OCI-LY1 (cell line): ENCODE measurements at regions not wholly inside any gene's neighbourhood (a gene's known extent, or its start where the extent isn't known, plus 50 kb on each side); places are given as distances from the start of the nearest gene placed in this dataset.

Experiments
- H2AFZ ChIP-seq: fragments of 200-600 bp; sonication (generic), shearing (Covaris generic); 2 replicates; pipeline ENCODE4 v1.6.0; 2014; ENCODE audit warnings: antibody characterized with exemption, mild to moderate bottlenecking, low read length
- H3F3A ChIP-seq: fragments of 200-600 bp; sonication (generic), shearing (Covaris generic); 2 replicates; pipeline ENCODE4 v1.6.0; 2014; ENCODE audit warnings: mild to moderate bottlenecking, antibody characterized with exemption, low read length, moderate library complexity; ENCODE audit not compliant: insufficient read depth
- H3K27ac ChIP-seq: fragments of 200-600 bp; sonication (generic); 2 replicates; pipeline ENCODE4 v1.5.1; 2014; ENCODE audit warnings: low read length, mixed run types, mild to moderate bottlenecking, low read depth; ENCODE audit not compliant: poor library complexity, severe bottlenecking
- H3K27me3 ChIP-seq: fragments of 200-600 bp; sonication (generic); 2 replicates; pipeline ENCODE4 v1.6.0; 2014; ENCODE audit warnings: antibody characterized with exemption, mild to moderate bottlenecking, low read length, moderate library complexity; ENCODE audit not compliant: insufficient read depth
- H3K36me3 ChIP-seq: fragments of 200-600 bp; sonication (generic); 2 replicates; pipeline ENCODE4 v1.6.1; 2014; ENCODE audit warnings: mild to moderate bottlenecking, antibody characterized with exemption, low read length, moderate library complexity, mixed read lengths; ENCODE audit not compliant: insufficient read depth
- H3K4me1 ChIP-seq: fragments of 200-600 bp; sonication (generic); 2 replicates; pipeline ENCODE4 v1.5.1; 2014; ENCODE audit warnings: mild to moderate bottlenecking, low read length, moderate library complexity; ENCODE audit not compliant: insufficient read depth, severe bottlenecking
- H3K4me2 ChIP-seq: fragments of 200-600 bp; sonication (generic), shearing (Covaris generic); 2 replicates; pipeline ENCODE4 v1.6.1; 2014; ENCODE audit warnings: low read length
- H3K4me3 ChIP-seq: fragments of 200-600 bp; sonication (generic); 2 replicates; pipeline ENCODE4 v1.5.1; 2014; ENCODE audit warnings: low read length, low read depth, mild to moderate bottlenecking, mixed read lengths; ENCODE audit not compliant: poor library complexity, severe bottlenecking
- H3K79me2 ChIP-seq: fragments of 200-600 bp; shearing (Covaris generic); 2 replicates; pipeline ENCODE4 v1.6.1; 2016; ENCODE audit warnings: mixed run types, low read length, mixed read lengths; ENCODE audit not compliant: insufficient read depth
- H3K9ac ChIP-seq: fragments of 200-600 bp; sonication (generic), shearing (Covaris generic); 2 replicates; pipeline ENCODE4 v1.6.1; 2014; ENCODE audit warnings: mild to moderate bottlenecking, low read length, mixed read lengths
- H3K9me2 ChIP-seq: fragments of 200-600 bp; sonication (generic), shearing (Covaris generic); 2 replicates; pipeline ENCODE4 v1.6.1; 2014; ENCODE audit warnings: low read depth, mild to moderate bottlenecking, low read length, mixed read lengths
- H3K9me3 ChIP-seq: fragments of 200-600 bp; shearing (Covaris generic); 2 replicates; pipeline ENCODE4 v1.6.1; 2014; ENCODE audit warnings: low read length, mixed read lengths
- H4K20me1 ChIP-seq: fragments of 200-600 bp; sonication (generic), shearing (Covaris generic); 2 replicates; pipeline ENCODE4 v1.6.0; 2016; ENCODE audit warnings: mild to moderate bottlenecking, low read length; ENCODE audit not compliant: insufficient read depth
- EZH2 ChIP-seq: fragments of 200-600 bp; sonication (generic), shearing (Covaris generic); IDR thresholded peaks from 2 replicates; pipeline ENCODE4 v1.8.0; 2017; ENCODE audit warnings: borderline replicate concordance, mixed run types, mild to moderate bottlenecking, antibody characterized with exemption, low read length, moderate library complexity, mixed read lengths
- TF ChIP-seq, protein P1 (sequence below): fragments of 200-600 bp; sonication (generic), shearing (Covaris generic); IDR thresholded peaks from 2 replicates; pipeline ENCODE4 v1.5.1; 2017; ENCODE audit warnings: mild to moderate bottlenecking, antibody characterized with exemption, low read length, moderate library complexity, mixed read lengths

DNA sequence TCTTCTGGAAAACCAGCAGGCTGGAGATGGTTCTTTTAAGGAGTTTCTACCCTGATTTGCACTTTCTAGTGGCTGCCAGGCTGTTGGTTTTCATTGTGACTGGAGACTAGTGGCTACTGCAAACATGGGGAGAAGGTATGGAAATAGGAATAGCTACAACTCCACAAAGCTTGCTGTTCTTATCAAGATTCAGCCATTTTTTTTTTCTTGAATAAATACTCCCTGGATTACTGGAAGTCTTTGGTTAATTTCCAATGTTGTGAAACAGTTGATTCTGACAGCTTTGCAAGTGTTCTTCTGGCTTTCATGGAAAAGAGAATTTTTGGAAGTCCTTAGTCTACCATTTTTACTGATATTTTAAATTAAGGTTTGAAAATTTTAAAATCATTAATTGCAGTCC is 277.7 kb downstream of the HS3ST3A1 start:
- H3K4me3 ChIP-seq, result no peak overlapping the region

DNA sequence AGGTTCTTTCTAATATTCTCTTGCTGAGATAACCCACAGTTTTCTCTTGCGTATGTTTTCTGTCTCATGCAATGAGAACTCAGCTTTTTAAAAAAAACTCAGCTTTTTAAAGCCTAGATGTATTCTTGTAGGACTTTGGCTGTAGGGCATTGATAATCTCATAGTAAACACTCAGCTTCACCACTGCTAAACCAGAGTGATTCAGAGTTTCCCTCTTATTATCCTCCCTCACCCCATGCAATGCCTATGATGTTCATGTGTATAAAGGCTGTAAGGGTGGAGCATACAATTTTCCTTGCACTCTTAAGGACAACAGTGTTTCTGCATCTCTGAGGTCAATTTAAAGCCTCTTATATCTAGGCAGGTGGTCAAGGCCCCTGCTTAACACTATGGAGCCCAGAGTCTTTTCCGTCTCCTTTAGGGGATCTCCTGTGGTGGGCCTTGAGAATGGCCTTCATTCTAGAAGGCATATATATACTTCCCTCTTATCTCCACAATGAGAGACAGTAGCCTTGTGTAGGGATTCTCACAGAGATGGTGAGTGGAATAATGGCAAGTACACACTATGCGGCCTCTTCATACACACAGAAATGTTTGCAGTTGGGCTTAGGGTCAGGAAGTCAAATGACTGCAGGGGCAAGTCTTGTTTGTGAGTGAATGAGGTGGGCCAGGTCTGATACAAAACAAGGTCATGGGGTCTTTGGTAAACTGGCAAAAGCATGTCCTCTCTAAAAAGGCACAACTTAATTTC is 279.6 kb downstream of the HS3ST3A1 start:
- TF ChIP-seq, protein P1, sequence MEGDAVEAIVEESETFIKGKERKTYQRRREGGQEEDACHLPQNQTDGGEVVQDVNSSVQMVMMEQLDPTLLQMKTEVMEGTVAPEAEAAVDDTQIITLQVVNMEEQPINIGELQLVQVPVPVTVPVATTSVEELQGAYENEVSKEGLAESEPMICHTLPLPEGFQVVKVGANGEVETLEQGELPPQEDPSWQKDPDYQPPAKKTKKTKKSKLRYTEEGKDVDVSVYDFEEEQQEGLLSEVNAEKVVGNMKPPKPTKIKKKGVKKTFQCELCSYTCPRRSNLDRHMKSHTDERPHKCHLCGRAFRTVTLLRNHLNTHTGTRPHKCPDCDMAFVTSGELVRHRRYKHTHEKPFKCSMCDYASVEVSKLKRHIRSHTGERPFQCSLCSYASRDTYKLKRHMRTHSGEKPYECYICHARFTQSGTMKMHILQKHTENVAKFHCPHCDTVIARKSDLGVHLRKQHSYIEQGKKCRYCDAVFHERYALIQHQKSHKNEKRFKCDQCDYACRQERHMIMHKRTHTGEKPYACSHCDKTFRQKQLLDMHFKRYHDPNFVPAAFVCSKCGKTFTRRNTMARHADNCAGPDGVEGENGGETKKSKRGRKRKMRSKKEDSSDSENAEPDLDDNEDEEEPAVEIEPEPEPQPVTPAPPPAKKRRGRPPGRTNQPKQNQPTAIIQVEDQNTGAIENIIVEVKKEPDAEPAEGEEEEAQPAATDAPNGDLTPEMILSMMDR, result no peak
- no peak for TF ChIP-seq EZH2
- Histone ChIP-seq H3F3A (no peaks in the 10 kb centered on the region), H3K36me3 (no peaks in the 10 kb centered on the region), H4K20me1 (no peaks in the 10 kb centered on the region), H2AFZ (no peak overlapping the region), H3K4me3 (no peak overlapping the region), H3K4me1 (no peaks in the 10 kb centered on the region), H3K9me2 (no peaks in the 10 kb centered on the region), H3K9me3 (no peaks in the 10 kb centered on the region), H3K9ac (no peak overlapping the region), H3K27me3 (no peaks in the 10 kb centered on the region), H3K27ac (no peak overlapping the region), H3K4me2 (no peak overlapping the region), H3K79me2 (no peaks in the 10 kb centered on the region)

More for the DNA sequence above, 277.7 kb downstream of the HS3ST3A1 start:
- Histone ChIP-seq H4K20me1 (no peaks in the 10 kb centered on the region), H3K9me2 (no peaks in the 10 kb centered on the region), H3K9me3 (no peaks in the 10 kb centered on the region), H3K4me1 (no peaks in the 10 kb centered on the region), H3K4me2 (no peak overlapping the region), H2AFZ (no peak overlapping the region), H3F3A (no peaks in the 10 kb centered on the region), H3K36me3 (no peaks in the 10 kb centered on the region), H3K9ac (no peak overlapping the region), H3K27ac (no peak overlapping the region), H3K79me2 (no peaks in the 10 kb centered on the region), H3K27me3 (no peaks in the 10 kb centered on the region)
- TF ChIP-seq, protein P1, result no peak
- TF ChIP-seq EZH2, result no peak

DNA sequence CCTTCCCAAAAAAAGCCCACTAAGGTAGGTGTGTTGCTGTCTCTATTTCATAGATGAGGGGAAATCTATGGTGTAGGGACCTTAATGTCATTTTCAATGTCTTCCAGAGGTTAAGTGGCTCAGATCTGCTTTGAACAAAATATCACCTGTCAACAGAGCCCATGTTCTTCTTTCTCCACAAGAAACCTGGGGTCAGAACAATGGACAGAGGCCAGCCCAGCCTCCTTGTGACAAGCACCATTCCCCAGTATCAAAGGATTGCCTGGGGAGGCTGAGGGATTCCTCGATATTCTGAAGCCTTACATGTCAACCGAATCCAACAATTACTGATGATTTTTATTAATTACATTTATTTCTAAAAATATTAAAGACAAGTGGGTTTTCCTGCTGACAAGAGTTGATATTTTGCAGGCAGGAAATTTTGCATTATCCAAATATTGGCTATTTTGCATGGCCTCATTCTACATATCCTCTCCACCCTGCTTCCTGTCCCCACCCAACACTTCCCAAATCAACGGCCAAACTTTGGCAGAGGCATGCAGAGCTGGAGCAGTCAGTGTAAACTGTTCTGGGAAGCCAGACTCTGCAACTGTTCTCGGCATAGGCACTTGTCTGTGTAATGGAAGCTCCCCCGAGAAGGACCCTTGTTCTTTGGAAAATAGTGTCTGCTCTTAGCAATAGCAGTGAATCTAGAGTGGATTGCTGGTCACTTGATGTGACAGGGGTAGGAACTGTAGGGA is 281.5 kb downstream of the HS3ST3A1 start:
- Histone ChIP-seq H4K20me1 (no peaks in the 10 kb centered on the region), H3K4me2 (no peak overlapping the region), H2AFZ (no peak overlapping the region), H3F3A (no peaks in the 10 kb centered on the region), H3K4me1 (no peaks in the 10 kb centered on the region), H3K9me2 (no peaks in the 10 kb centered on the region), H3K79me2 (no peaks in the 10 kb centered on the region), H3K27ac (no peak overlapping the region), H3K36me3 (no peaks in the 10 kb centered on the region), H3K27me3 (no peaks in the 10 kb centered on the region), H3K9me3 (no peaks in the 10 kb centered on the region), H3K4me3 (no peak overlapping the region), H3K9ac (no peak overlapping the region)
- TF ChIP-seq EZH2, result no peak
- TF ChIP-seq, protein P1, result no peak
